GM12872 (cell line): ENCODE measurements at regions not wholly inside any gene's neighbourhood (a gene's known extent, or its start where the extent isn't known, plus 50 kb on each side); places are given as distances from the start of the nearest gene placed in this dataset.

Source experiments
- CTCF ChIP-seq: IDR thresholded peaks from 3 replicates; pipeline ENCODE4 v1.5.1; 2011; ENCODE audit warnings: low read depth, mild to moderate bottlenecking, low read length, moderate library complexity; ENCODE audit not compliant: insufficient read depth

GRCh38 chr7:124155432-124156022 lies 122.7 kb upstream of the TMEM229A start:
- TF ChIP-seq CTCF = peak; percentile 42; the same call in 1 of the 3 replicates

GRCh38 chr7:124152859-124153692 lies 120.2 kb upstream of the TMEM229A start:
- peak; percentile 46; the same call in 2 of the 3 replicates for TF ChIP-seq CTCF

- no peak for TF ChIP-seq CTCF
These were observed 104.8 kb upstream of the TMEM229A start for GRCh38 chr7:124137664-124138063.

GRCh38 chr7:124124201-124124600 lies 91.3 kb upstream of the TMEM229A start:
- TF ChIP-seq CTCF = no peak

- TF ChIP-seq CTCF = no peak
These were observed 88.0 kb upstream of the TMEM229A start for GRCh38 chr7:124120911-124121310.

- TF ChIP-seq CTCF = no peak
These were observed 80.2 kb upstream of the TMEM229A start for GRCh38 chr7:124113045-124113444.

- no peak for TF ChIP-seq CTCF
These were observed 73.7 kb upstream of the TMEM229A start for GRCh38 chr7:124106575-124106974.
